ENCODE measurements at regions not wholly inside any gene's neighbourhood (a gene's known extent, or its start where the extent isn't known, plus 50 kb on each side); places are given as distances from the start of the nearest gene placed in this dataset.

- no peaks in the 10 kb centered on the region for H3K9me3 ChIP-seq (ENCODE audit: control insufficient read depth, low read length, poor library complexity, severe bottlenecking)
- Mint-ChIP-seq H3K36me3 (ENCODE audit: low read depth) (no peaks in the 10 kb centered on the region), H3K27me3 (no peaks in the 10 kb centered on the region), H3K27ac (no peak overlapping the region), H3K4me1 (no peaks in the 10 kb centered on the region), H3K4me3 (no peak overlapping the region)
- no peak for DNase-seq
- no peak for ATAC-seq
Measured at GRCh38 chr4:32589097-32589496, 1868.9 kb downstream of the PCDH7 start.

DNA sequence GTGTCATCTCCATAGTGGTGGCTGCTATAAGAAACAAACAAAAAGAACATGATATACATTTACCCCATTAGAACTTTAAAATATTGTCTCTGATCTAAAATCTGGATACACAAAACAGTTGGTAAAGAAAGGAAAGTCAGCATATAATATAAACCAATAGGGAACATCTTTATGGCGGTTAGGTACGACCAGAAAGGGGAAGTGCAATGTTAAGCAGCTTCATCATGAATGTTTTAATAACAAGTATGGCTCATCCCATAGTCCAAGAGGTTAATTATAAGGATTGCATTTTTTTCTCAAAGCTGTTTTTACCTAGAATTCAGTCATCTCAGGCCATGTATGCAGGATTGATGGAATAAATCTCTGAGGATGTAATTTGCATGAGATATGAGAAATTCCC is 1869.7 kb downstream of the PCDH7 start:
- Mint-ChIP-seq H3K27me3 (no peaks in the 10 kb centered on the region), H3K36me3 (ENCODE audit: low read depth) (no peaks in the 10 kb centered on the region), H3K27ac (no peak overlapping the region), H3K4me1 (no peaks in the 10 kb centered on the region), H3K4me3 (no peak overlapping the region)
- no peak for ATAC-seq
- no peak for DNase-seq
- no peaks in the 10 kb centered on the region for H3K9me3 ChIP-seq (ENCODE audit: control insufficient read depth, low read length, poor library complexity, severe bottlenecking)

DNA sequence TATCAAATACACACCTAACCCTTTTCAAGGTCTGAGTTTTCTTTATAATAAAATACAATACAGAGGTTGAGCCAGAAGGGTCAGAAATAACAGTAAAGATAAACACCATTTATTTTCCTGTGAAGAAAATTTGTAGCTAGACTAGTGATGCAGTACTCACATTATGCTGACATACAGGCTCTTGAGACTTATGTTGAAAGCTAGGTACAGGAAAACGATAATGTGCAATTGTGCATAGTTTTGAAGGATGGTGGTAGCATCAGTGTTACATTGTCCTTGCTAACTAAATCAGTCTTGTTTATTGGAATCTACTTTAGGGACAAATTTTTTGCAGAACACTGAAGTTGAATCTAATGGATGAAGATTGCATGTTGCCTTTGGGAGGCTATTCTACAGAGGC is 1877.2 kb downstream of the PCDH7 start:
- DNase-seq (no peak), ATAC-seq (no peak)
- H3K36me3 Mint-ChIP-seq (ENCODE audit: low read depth), result no peaks in the 10 kb centered on the region
- H3K4me1 Mint-ChIP-seq, result no peaks in the 10 kb centered on the region
- H3K9me3 ChIP-seq (ENCODE audit: control insufficient read depth, low read length, poor library complexity, severe bottlenecking), result no peaks in the 10 kb centered on the region
- no peaks in the 10 kb centered on the region for H3K27me3 Mint-ChIP-seq
- no peak overlapping the region for H3K27ac Mint-ChIP-seq
- no peak overlapping the region for H3K4me3 Mint-ChIP-seq

GRCh38 chr4:32601848-32602247 is 1881.7 kb downstream of the PCDH7 start:
- H3K27me3 Mint-ChIP-seq, result no peaks in the 10 kb centered on the region
- DNase-seq (no peak), ATAC-seq (no peak)
- H3K27ac Mint-ChIP-seq, result no peak overlapping the region
- no peak overlapping the region for H3K4me3 Mint-ChIP-seq
- H3K4me1 Mint-ChIP-seq, result no peaks in the 10 kb centered on the region
- H3K9me3 ChIP-seq (ENCODE audit: control insufficient read depth, low read length, poor library complexity, severe bottlenecking), result no peaks in the 10 kb centered on the region
- no peaks in the 10 kb centered on the region for H3K36me3 Mint-ChIP-seq (ENCODE audit: low read depth)

- no peak for ATAC-seq
- Mint-ChIP-seq H3K36me3 (ENCODE audit: low read depth) (no peaks in the 10 kb centered on the region), H3K27ac (no peak overlapping the region)
Measured at GRCh38 chr4:32607978-32608377, 1887.8 kb downstream of the PCDH7 start.

GRCh38 chr4:32624943-32625603 is 1904.9 kb downstream of the PCDH7 start:
- Mint-ChIP-seq H3K4me1 (no peaks in the 10 kb centered on the region), H3K27ac (no peak overlapping the region), H3K36me3 (ENCODE audit: low read depth) (no peaks in the 10 kb centered on the region), H3K27me3 (no peaks in the 10 kb centered on the region), H3K4me3 (no peak overlapping the region)
- H3K9me3 ChIP-seq (ENCODE audit: control insufficient read depth, low read length, poor library complexity, severe bottlenecking), result peaks cover 3% of the 10 kb centered on the region
- DNase-seq, result no peak
- no peak for ATAC-seq

More at GRCh38 chr4:32607978-32608377, 1887.8 kb downstream of the PCDH7 start:
- no peaks in the 10 kb centered on the region for H3K9me3 ChIP-seq (ENCODE audit: control insufficient read depth, low read length, poor library complexity, severe bottlenecking)
- Mint-ChIP-seq H3K4me3 (no peak overlapping the region), H3K4me1 (no peaks in the 10 kb centered on the region), H3K27me3 (no peaks in the 10 kb centered on the region)
- DNase-seq, result no peak

DNA sequence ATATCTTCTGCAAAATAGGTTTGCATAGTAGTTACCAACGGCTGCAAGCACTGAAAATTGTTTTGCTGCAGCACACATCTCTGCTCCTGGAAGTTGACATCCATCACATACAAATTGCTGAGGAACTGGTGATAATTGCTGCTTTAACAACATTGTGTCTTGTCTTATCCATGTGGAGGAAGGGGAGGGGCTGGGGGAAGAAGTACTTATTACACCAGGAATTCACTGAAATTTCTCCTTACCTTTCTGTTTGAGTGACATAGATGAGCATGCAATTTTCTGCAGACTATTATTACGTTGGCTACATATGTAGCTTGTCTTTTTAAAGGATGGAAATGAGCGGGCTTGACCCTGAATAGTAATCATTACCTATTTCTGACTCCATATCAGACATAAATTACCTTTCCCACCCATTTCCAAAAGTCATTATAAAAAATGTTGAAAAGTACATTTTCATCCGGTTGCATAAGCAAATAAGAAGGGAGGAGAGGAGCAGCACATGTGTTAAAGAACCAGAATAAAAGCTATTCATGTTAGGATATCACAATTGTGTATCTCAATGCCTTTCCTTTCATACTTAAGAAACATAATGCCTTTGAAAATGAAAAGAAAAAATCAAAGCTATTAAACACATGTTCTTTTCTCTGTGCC is 1905.6 kb downstream of the PCDH7 start:
- H3K27ac Mint-ChIP-seq, result no peak overlapping the region
- no peaks in the 10 kb centered on the region for H3K9me3 ChIP-seq (ENCODE audit: control insufficient read depth, low read length, poor library complexity, severe bottlenecking)
- H3K27me3 Mint-ChIP-seq, result no peaks in the 10 kb centered on the region
- ATAC-seq, result no peak
- H3K4me3 Mint-ChIP-seq, result no peak overlapping the region
- no peak for DNase-seq
- H3K36me3 Mint-ChIP-seq (ENCODE audit: low read depth), result no peaks in the 10 kb centered on the region
- no peaks in the 10 kb centered on the region for H3K4me1 Mint-ChIP-seq

- Mint-ChIP-seq H3K36me3 (ENCODE audit: low read depth) (no peaks in the 10 kb centered on the region), H3K4me1 (no peaks in the 10 kb centered on the region), H3K27ac (no peak overlapping the region)
Measured at GRCh38 chr4:32631831-32632230, 1911.7 kb downstream of the PCDH7 start.

GRCh38 chr4:32633421-32633820 is 1913.3 kb downstream of the PCDH7 start:
- DNase-seq (no peak), ATAC-seq (no peak)
- Mint-ChIP-seq H3K27me3 (no peaks in the 10 kb centered on the region), H3K27ac (no peak overlapping the region), H3K36me3 (ENCODE audit: low read depth) (no peaks in the 10 kb centered on the region), H3K4me3 (no peak overlapping the region), H3K4me1 (no peaks in the 10 kb centered on the region)
- H3K9me3 ChIP-seq (ENCODE audit: control insufficient read depth, low read length, poor library complexity, severe bottlenecking), result no peaks in the 10 kb centered on the region

More at GRCh38 chr4:32631831-32632230, 1911.7 kb downstream of the PCDH7 start:
- H3K4me3 Mint-ChIP-seq, result no peak overlapping the region
- no peaks in the 10 kb centered on the region for H3K27me3 Mint-ChIP-seq
- DNase-seq (no peak), ATAC-seq (no peak)
- no peaks in the 10 kb centered on the region for H3K9me3 ChIP-seq (ENCODE audit: control insufficient read depth, low read length, poor library complexity, severe bottlenecking)

- H3K4me1 Mint-ChIP-seq, result no peaks in the 10 kb centered on the region
- no peak overlapping the region for H3K27ac Mint-ChIP-seq
- no peak overlapping the region for H3K4me3 Mint-ChIP-seq
- ATAC-seq (no peak), DNase-seq (no peak)
- no peaks in the 10 kb centered on the region for H3K9me3 ChIP-seq (ENCODE audit: control insufficient read depth, low read length, poor library complexity, severe bottlenecking)
- H3K27me3 Mint-ChIP-seq, result no peaks in the 10 kb centered on the region
- no peaks in the 10 kb centered on the region for H3K36me3 Mint-ChIP-seq (ENCODE audit: low read depth)
Measured at GRCh38 chr4:32645653-32646052, 1925.5 kb downstream of the PCDH7 start.

GRCh38 chr4:32658019-32658418 is 1937.8 kb downstream of the PCDH7 start:
- no peaks in the 10 kb centered on the region for H3K36me3 Mint-ChIP-seq (ENCODE audit: low read depth)
- H3K27ac Mint-ChIP-seq, result no peak overlapping the region
- DNase-seq (no peak), ATAC-seq (no peak)
- no peaks in the 10 kb centered on the region for H3K4me1 Mint-ChIP-seq
- no peaks in the 10 kb centered on the region for H3K9me3 ChIP-seq (ENCODE audit: control insufficient read depth, low read length, poor library complexity, severe bottlenecking)
- H3K4me3 Mint-ChIP-seq, result no peak overlapping the region
- no peaks in the 10 kb centered on the region for H3K27me3 Mint-ChIP-seq

- ATAC-seq (no peak), DNase-seq (no peak)
- no peak overlapping the region for H3K4me3 Mint-ChIP-seq
- H3K27ac Mint-ChIP-seq, result no peak overlapping the region
- H3K27me3 Mint-ChIP-seq, result no peaks in the 10 kb centered on the region
- no peaks in the 10 kb centered on the region for H3K36me3 Mint-ChIP-seq (ENCODE audit: low read depth)
- H3K4me1 Mint-ChIP-seq, result no peaks in the 10 kb centered on the region
- H3K9me3 ChIP-seq (ENCODE audit: control insufficient read depth, low read length, poor library complexity, severe bottlenecking), result no peaks in the 10 kb centered on the region
Measured at GRCh38 chr4:32661229-32661628, 1941.1 kb downstream of the PCDH7 start.

GRCh38 chr4:32662803-32663202 is 1942.6 kb downstream of the PCDH7 start:
- DNase-seq, result no peak
- Mint-ChIP-seq H3K27ac (no peak overlapping the region), H3K27me3 (no peaks in the 10 kb centered on the region), H3K4me1 (no peaks in the 10 kb centered on the region), H3K4me3 (no peak overlapping the region), H3K36me3 (ENCODE audit: low read depth) (no peaks in the 10 kb centered on the region)
- ATAC-seq, result no peak
- H3K9me3 ChIP-seq (ENCODE audit: control insufficient read depth, low read length, poor library complexity, severe bottlenecking), result no peaks in the 10 kb centered on the region

DNA sequence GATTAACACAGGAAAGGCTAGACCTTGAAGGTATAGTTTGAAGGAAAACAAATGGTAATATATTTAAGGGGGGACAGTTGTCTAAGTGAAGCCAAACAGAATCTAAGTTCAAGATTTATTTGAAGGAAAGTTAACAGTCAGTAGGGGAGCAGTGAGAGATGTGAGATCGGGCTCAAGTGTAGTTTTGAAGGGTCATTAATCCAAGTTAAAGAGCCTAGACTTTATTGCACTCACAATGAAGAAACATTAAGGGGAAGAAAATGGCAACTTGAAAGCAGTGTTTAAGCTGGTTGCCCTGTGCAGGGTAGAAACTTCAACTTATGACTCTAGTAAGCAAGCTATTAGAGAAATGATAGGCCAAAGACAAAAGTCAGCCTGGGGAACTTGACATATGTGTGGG is 1952.2 kb downstream of the PCDH7 start:
- H3K4me1 Mint-ChIP-seq, result no peaks in the 10 kb centered on the region
- DNase-seq, result no peak
- H3K36me3 Mint-ChIP-seq (ENCODE audit: low read depth), result no peaks in the 10 kb centered on the region
- H3K27me3 Mint-ChIP-seq, result no peaks in the 10 kb centered on the region
- no peak overlapping the region for H3K4me3 Mint-ChIP-seq
- H3K27ac Mint-ChIP-seq, result no peak overlapping the region
- ATAC-seq, result no peak
- no peaks in the 10 kb centered on the region for H3K9me3 ChIP-seq (ENCODE audit: control insufficient read depth, low read length, poor library complexity, severe bottlenecking)

Data from T-helper 17 cell (primary cell).